HepG2 (cell line): ENCODE measurements at regions not wholly inside any gene's neighbourhood (a gene's known extent, or its start where the extent isn't known, plus 50 kb on each side); places are given as distances from the start of the nearest gene placed in this dataset.

Experiments
- ATAC-seq: fragments of 200-7000 bp; cut with Tn5 transposase; 3 replicates; pipeline ENCODE4 v1.9.1; 2020; ENCODE audit warnings: mild to moderate bottlenecking, moderate library complexity
- BruUV-seq: library from RNA; stranded (reverse); fragments of 400-500 nt; replicated peaks from 2 replicates; lab custom pipeline; 2021; lab: Mats Ljungman, UMichigan
- CTCF ChIA-PET: fragments of 300-600 bp; formaldehyde crosslinking; extraction: SDS; loops from one replicate; lab custom pipeline; 2021; ENCODE audit warnings: low total read pairs, inconsistent platforms, low intra/inter-chr PET ratio; lab: Yijun Ruan, JAX
- POLR2A ChIA-PET: fragments of 350-600 bp; sonication (Branson Sonifier 250); formaldehyde crosslinking; loops from one replicate; lab custom pipeline; 2020; ENCODE audit warnings: antibody characterized with exemption, inconsistent platforms; lab: Yijun Ruan, JAX
- DNase-seq: peaks from one replicate; pipeline ENCODE4 v3.0.0-alpha.2; 2015; ENCODE audit warnings: low spot score
- FAIRE-seq: peaks from 3 replicates; lab custom pipeline; 2011; peaks lifted over from hg19 to GRCh38; lab: Jason Lieb, UNC
- H2AFZ ChIP-seq: one replicate; pipeline ENCODE4 v1.6.1; 2011; ENCODE audit warnings: low read length, inconsistent platforms
- H3K27ac ChIP-seq: fragments of 300-600 bp; 3 replicates; pipeline ENCODE4 v1.8.0; 2011; ENCODE audit warnings: mixed run types, mild to moderate bottlenecking, mixed read lengths, low read length, inconsistent platforms; ENCODE audit not compliant: insufficient read depth; ENCODE audit errors: extremely low read length
- H3K27me3 ChIP-seq, 2 experiments: fragments of 200-600 bp in 1 of 2; 2 replicates in 1 of 2; 3 replicates in 1 of 2; pipeline versions ENCODE4 v1.6.0 to v1.8.0; 2011; ENCODE audit warnings: low read length in 2 of 2, mild to moderate bottlenecking in 2 of 2, moderate library complexity in 2 of 2, inconsistent platforms in 1 of 2; ENCODE audit not compliant: insufficient read depth in 2 of 2, control insufficient read depth in 1 of 2
- H3K36me3 ChIP-seq, 2 experiments: fragments of 200-600 bp in 1 of 2; replicated peaks in 1 of 2; 2 replicates in 1 of 2; 3 replicates in 1 of 2; pipeline versions ENCODE4 v1.5.1 to v1.8.0; 2011; ENCODE audit warnings: low read length in 2 of 2, inconsistent platforms in 1 of 2; ENCODE audit not compliant: insufficient read depth in 2 of 2, control insufficient read depth in 1 of 2
- H3K4me1 ChIP-seq: 2 replicates; pipeline ENCODE4 v1.5.1; 2012; ENCODE audit warnings: low read length, inconsistent platforms; ENCODE audit not compliant: insufficient read depth
- H3K4me2 ChIP-seq: 2 replicates; pipeline ENCODE4 v1.6.0; 2011; ENCODE audit warnings: low read depth, low read length, inconsistent platforms
- H3K4me3 ChIP-seq, 3 experiments: fragments of 200-600 bp in 1 of 3; sonication (generic), shearing (Covaris generic) in 1 of 3; replicated peaks in 1 of 3; 2 replicates each; pipeline ENCODE4 v1.5.1; 2011 to 2016; ENCODE audit warnings: low read length in 3 of 3, inconsistent platforms in 2 of 3, low read depth in 2 of 3, mild to moderate bottlenecking in 2 of 3, control low read depth in 1 of 3, mixed read lengths in 1 of 3; ENCODE audit not compliant: insufficient read depth in 1 of 3
- H3K79me2 ChIP-seq: one replicate; pipeline ENCODE4 v1.6.1; 2011; ENCODE audit warnings: low read length, inconsistent platforms; ENCODE audit not compliant: insufficient read depth
- H3K9ac ChIP-seq: 2 replicates; pipeline ENCODE4 v1.6.0; 2011; ENCODE audit warnings: mild to moderate bottlenecking, low read depth, low read length, inconsistent platforms; ENCODE audit not compliant: insufficient read depth
- H3K9me3 ChIP-seq: 2 replicates; pipeline ENCODE4 v1.5.1; 2012; ENCODE audit warnings: mild to moderate bottlenecking, low read length
- H4K20me1 ChIP-seq: 2 replicates; pipeline ENCODE4 v1.6.0; 2011; ENCODE audit warnings: inconsistent platforms, mild to moderate bottlenecking, low read length, moderate library complexity; ENCODE audit not compliant: insufficient read depth
- ESRRA ChIP-seq: sonication (generic); formaldehyde crosslinking; IDR thresholded peaks from 2 replicates; pipeline ENCODE4 v1.5.1; 2020; ENCODE audit warnings: mild to moderate bottlenecking, low read depth, missing genetic modification reagents
- FOXP1 ChIP-seq, 2 experiments: fragments of 450-650 bp in 1 of 2; IDR thresholded peaks; 2 replicates each; pipeline ENCODE4 v1.6.1; 2017 to 2018; ENCODE audit warnings: antibody characterized with exemption in 1 of 2
- MTA1 ChIP-seq: sonication (generic); formaldehyde crosslinking; IDR thresholded peaks from 2 replicates; pipeline ENCODE4 v1.4.0; 2020; ENCODE audit warnings: missing genetic modification reagents, mild to moderate bottlenecking, borderline replicate concordance
- MXD3 ChIP-seq: IDR thresholded peaks from 2 replicates; pipeline ENCODE4 v1.6.1; 2016; ENCODE audit warnings: mild to moderate bottlenecking, missing biosample characterization, missing genetic modification reagents
- SMARCE1 ChIP-seq: fragments of 450-650 bp; IDR thresholded peaks from 2 replicates; pipeline ENCODE4 v1.6.1; 2017; ENCODE audit warnings: borderline replicate concordance
- SNAPC5 ChIP-seq: sonication (generic); formaldehyde crosslinking; IDR thresholded peaks from 2 replicates; pipeline ENCODE4 v1.8.1; 2023; ENCODE audit warnings: mild to moderate bottlenecking, missing genetic modification reagents, borderline replicate concordance
- ZNF496 ChIP-seq: sonication (generic); formaldehyde crosslinking; IDR thresholded peaks from 2 replicates; pipeline ENCODE4 v1.8.1; 2023; ENCODE audit warnings: mild to moderate bottlenecking, moderate library complexity, missing genetic modification reagents; ENCODE audit not compliant: insufficient replicate concordance
- ZNF672 ChIP-seq: sonication (generic); formaldehyde crosslinking; IDR thresholded peaks from 2 replicates; pipeline ENCODE4 v1.8.1; 2022; ENCODE audit warnings: missing genetic modification reagents
- ZSCAN31 ChIP-seq: sonication (generic); formaldehyde crosslinking; IDR thresholded peaks from 2 replicates; pipeline ENCODE4 v1.5.0; 2020; ENCODE audit warnings: low read depth, mild to moderate bottlenecking, missing genetic modification reagents
- WGBS: methylation state at CpG from one replicate; pipeline ENCODE4 v1.1.6; 2017; ENCODE audit warnings: low lambda C conversion rate; 5-methylcytosine and 5-hydroxymethylcytosine counted together
- in situ Hi-C: cut with HindIII; loops from 2 replicates; pipeline ENCODE4 v1.10.0; 2017; ENCODE audit warnings: low pct_unique_long_range_greater_than_20kb; ENCODE audit not compliant: extremely low pct_ligation_motif_present
- intact Hi-C: fragments of 100-400 bp; cut with micrococcal nuclease; formaldehyde crosslinking; loops from one replicate; pipeline ENCODE4 v1.10.0; 2022; ENCODE audit not compliant: unreplicated experiment

- TF ChIP-seq MTA1 (CRISPR knock-in tag): no peak
- TF ChIP-seq ESRRA (CRISPR knock-in tag): no peak
- TF ChIP-seq SNAPC5 (CRISPR knock-in tag): no peak
- TF ChIP-seq ZSCAN31 (CRISPR knock-in tag): no peak
- no peak for TF ChIP-seq SMARCE1
- TF ChIP-seq ZNF496 (CRISPR knock-in tag): no peak
- TF ChIP-seq, all 625 proteins: peak for 0
These were observed 94.7 kb downstream of the CCDC185 start (continued) for GRCh38 chr1:223487887-223488259.

GRCh38 chr1:223489439-223489838 lies 96.2 kb downstream of the CCDC185 start:
- Histone ChIP-seq H3K4me2 (no peak overlapping the region), H4K20me1 (no peaks in the 10 kb centered on the region), H2AFZ (no peak overlapping the region), H3K9me3 (no peaks in the 10 kb centered on the region), H3K27ac (no peak overlapping the region), H3K4me1 (no peaks in the 10 kb centered on the region), H3K27me3 (peaks cover 0 to 32% of the 10 kb centered on the region in 2 experiments; a peak in 4 of 5 replicates), H3K79me2 (no peaks in the 10 kb centered on the region), H3K4me3 (no peak overlapping the region), H3K9ac (no peak overlapping the region), H3K36me3 (no peaks in the 10 kb centered on the region)
- ChIA-PET POLR2A (no interaction called here), CTCF (no interaction called here)
- DNase-seq (no peak), FAIRE-seq (no peak), ATAC-seq (no peak)
- WGBS: no CpG with 5 or more reads among the region's 5 CpGs
- intact Hi-C loops: no loop called here
- in situ Hi-C loops: no loop called here
- no TSS peak for BruUV-seq
- TF ChIP-seq MXD3: no peak
- no peak for TF ChIP-seq FOXP1 (IDR thresholded peaks at IDR 0.05)
- TF ChIP-seq FOXP1 (CRISPR knock-in tag; IDR thresholded peaks at IDR 0.05): no peak
- TF ChIP-seq SMARCE1: no peak
- TF ChIP-seq ZNF672 (CRISPR knock-in tag): no peak
